DND-41 (cell line): ENCODE measurements at regions not wholly inside any gene's neighbourhood (a gene's known extent, or its start where the extent isn't known, plus 50 kb on each side); places are given as distances from the start of the nearest gene placed in this dataset.

Experiments
- ATAC-seq: fragments of 200-7000 bp; cut with Tn5 transposase; 3 replicates; pipeline ENCODE4 v1.9.1; 2021; ENCODE audit warnings: low read depth; ENCODE audit not compliant: insufficient read depth
- DNase-seq: peaks from one replicate; pipeline ENCODE4 v3.0.0-alpha.2; 2020
- H2AFZ ChIP-seq: 2 replicates; pipeline ENCODE4 v1.6.0; 2012; ENCODE audit warnings: low read depth, low read length
- H3K27ac ChIP-seq: 2 replicates; pipeline ENCODE4 v1.5.1; 2012; ENCODE audit warnings: low read length, inconsistent platforms
- H3K27me3 ChIP-seq: fragments of 200-600 bp; sonication (generic); 2 replicates; pipeline ENCODE4 v1.6.0; 2012; ENCODE audit warnings: low read length, mild to moderate bottlenecking, inconsistent platforms; ENCODE audit not compliant: insufficient read depth, poor library complexity
- H3K36me3 ChIP-seq: 2 replicates; pipeline ENCODE4 v1.5.1; 2012; ENCODE audit warnings: low read length, inconsistent platforms; ENCODE audit not compliant: insufficient read depth
- H3K4me1 ChIP-seq: 2 replicates; pipeline ENCODE4 v1.5.1; 2012; ENCODE audit warnings: mild to moderate bottlenecking, low read length; ENCODE audit not compliant: insufficient read depth
- H3K4me2 ChIP-seq: 2 replicates; pipeline ENCODE4 v1.6.0; 2012; ENCODE audit warnings: mild to moderate bottlenecking, moderate library complexity, low read length, inconsistent platforms; ENCODE audit not compliant: insufficient read depth
- H3K4me3 ChIP-seq, 2 experiments: fragments of 200-600 bp in 1 of 2; shearing (Covaris generic) in 1 of 2; 2 replicates each; pipeline ENCODE4 v1.5.1; 2012 to 2016; ENCODE audit warnings: inconsistent platforms in 2 of 2, low read length in 2 of 2, mild to moderate bottlenecking in 2 of 2, low read depth in 1 of 2, moderate library complexity in 1 of 2
- H3K79me2 ChIP-seq: 2 replicates; pipeline ENCODE4 v1.6.0; 2012; ENCODE audit warnings: low read length, inconsistent platforms; ENCODE audit not compliant: insufficient read depth
- H3K9ac ChIP-seq: 2 replicates; pipeline ENCODE4 v1.6.0; 2012; ENCODE audit warnings: low read depth, mild to moderate bottlenecking, inconsistent platforms, low read length, moderate library complexity
- H3K9me3 ChIP-seq: 2 replicates; pipeline ENCODE4 v1.5.1; 2012; ENCODE audit warnings: low read length, moderate library complexity, mild to moderate bottlenecking, inconsistent platforms; ENCODE audit not compliant: insufficient read depth, severe bottlenecking
- H4K20me1 ChIP-seq: 2 replicates; pipeline ENCODE4 v1.6.0; 2012; ENCODE audit warnings: low read length; ENCODE audit not compliant: insufficient read depth
- EZH2 ChIP-seq: IDR thresholded peaks from 3 replicates; pipeline ENCODE4 v1.6.1; 2012; ENCODE audit warnings: borderline replicate concordance, low read depth, mild to moderate bottlenecking, moderate library complexity, low read length, inconsistent platforms; ENCODE audit not compliant: severe bottlenecking
- TF ChIP-seq, protein P1 (sequence below): IDR thresholded peaks from 2 replicates; pipeline ENCODE4 v1.5.1; 2012; ENCODE audit warnings: borderline replicate concordance, low read length, moderate library complexity, mild to moderate bottlenecking; ENCODE audit not compliant: poor library complexity, severe bottlenecking; ENCODE audit errors: extremely low read depth

- Histone ChIP-seq H4K20me1 (no peaks in the 10 kb centered on the region), H3K27me3 (no peaks in the 10 kb centered on the region), H3K9me3 (no peaks in the 10 kb centered on the region), H3K4me1 (no peaks in the 10 kb centered on the region), H3K9ac (no peak overlapping the region), H3K4me2 (no peak overlapping the region), H3K4me3 (no peak overlapping the region), H3K27ac (no peak overlapping the region), H2AFZ (no peak overlapping the region), H3K79me2 (no peaks in the 10 kb centered on the region), H3K36me3 (no peaks in the 10 kb centered on the region)
- ATAC-seq (no peak), DNase-seq (no peak)
- TF ChIP-seq, protein P1, sequence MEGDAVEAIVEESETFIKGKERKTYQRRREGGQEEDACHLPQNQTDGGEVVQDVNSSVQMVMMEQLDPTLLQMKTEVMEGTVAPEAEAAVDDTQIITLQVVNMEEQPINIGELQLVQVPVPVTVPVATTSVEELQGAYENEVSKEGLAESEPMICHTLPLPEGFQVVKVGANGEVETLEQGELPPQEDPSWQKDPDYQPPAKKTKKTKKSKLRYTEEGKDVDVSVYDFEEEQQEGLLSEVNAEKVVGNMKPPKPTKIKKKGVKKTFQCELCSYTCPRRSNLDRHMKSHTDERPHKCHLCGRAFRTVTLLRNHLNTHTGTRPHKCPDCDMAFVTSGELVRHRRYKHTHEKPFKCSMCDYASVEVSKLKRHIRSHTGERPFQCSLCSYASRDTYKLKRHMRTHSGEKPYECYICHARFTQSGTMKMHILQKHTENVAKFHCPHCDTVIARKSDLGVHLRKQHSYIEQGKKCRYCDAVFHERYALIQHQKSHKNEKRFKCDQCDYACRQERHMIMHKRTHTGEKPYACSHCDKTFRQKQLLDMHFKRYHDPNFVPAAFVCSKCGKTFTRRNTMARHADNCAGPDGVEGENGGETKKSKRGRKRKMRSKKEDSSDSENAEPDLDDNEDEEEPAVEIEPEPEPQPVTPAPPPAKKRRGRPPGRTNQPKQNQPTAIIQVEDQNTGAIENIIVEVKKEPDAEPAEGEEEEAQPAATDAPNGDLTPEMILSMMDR, result no peak
- no peak for TF ChIP-seq EZH2
Measured at GRCh38 chr15:85934691-85935090, 140.0 kb upstream of the KLHL25 start.

DNA sequence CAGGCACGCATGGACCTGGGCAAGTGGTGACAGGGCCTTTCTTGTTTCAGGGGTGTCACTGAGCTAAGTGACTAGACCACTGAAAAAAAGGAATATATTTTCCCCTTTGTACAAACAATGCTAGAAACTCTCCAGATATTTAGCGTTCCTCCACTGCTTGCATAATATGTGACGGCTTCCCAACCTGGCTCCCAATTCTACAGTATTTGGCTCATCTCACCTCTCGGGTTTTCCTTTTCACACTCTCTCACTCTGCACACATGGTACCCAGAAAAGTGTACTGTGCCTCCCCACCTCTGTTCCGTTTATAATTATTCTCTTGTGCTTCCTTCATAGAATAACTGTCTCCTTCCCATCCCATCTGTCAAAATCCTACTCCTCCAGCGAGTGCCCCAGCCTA, 140.5 kb upstream of the KLHL25 start:
- Histone ChIP-seq H3K4me3 (no peak overlapping the region), H3K9me3 (no peaks in the 10 kb centered on the region), H3K79me2 (no peaks in the 10 kb centered on the region), H3K4me1 (no peaks in the 10 kb centered on the region), H2AFZ (no peak overlapping the region), H4K20me1 (no peaks in the 10 kb centered on the region), H3K27ac (no peak overlapping the region), H3K27me3 (no peaks in the 10 kb centered on the region), H3K9ac (no peak overlapping the region), H3K36me3 (no peaks in the 10 kb centered on the region), H3K4me2 (no peak overlapping the region)
- no peak for TF ChIP-seq EZH2
- TF ChIP-seq, protein P1, result no peak
- DNase-seq, result no peak
- no peak for ATAC-seq

- H3K27ac ChIP-seq, result no peak overlapping the region
- H2AFZ ChIP-seq, result no peak overlapping the region
- H3K9ac ChIP-seq, result no peak overlapping the region
- ATAC-seq (no peak), DNase-seq (no peak)
- H3K27me3 ChIP-seq, result no peaks in the 10 kb centered on the region
- H3K79me2 ChIP-seq, result no peaks in the 10 kb centered on the region
- H3K4me3 ChIP-seq, result no peak overlapping the region
- H3K4me1 ChIP-seq, result no peaks in the 10 kb centered on the region
- no peaks in the 10 kb centered on the region for H3K9me3 ChIP-seq
- H3K36me3 ChIP-seq, result no peaks in the 10 kb centered on the region
- TF ChIP-seq EZH2, result no peak
- TF ChIP-seq, protein P1, result no peak
- H4K20me1 ChIP-seq, result no peaks in the 10 kb centered on the region
- no peak overlapping the region for H3K4me2 ChIP-seq
Measured at GRCh38 chr15:85937661-85938060, 142.0 kb upstream of the AGBL1 start.
